HepG2 (cell line): ENCODE measurements at regions not wholly inside any gene's neighbourhood (a gene's known extent, or its start where the extent isn't known, plus 50 kb on each side); places are given as distances from the start of the nearest gene placed in this dataset.

Source experiments
- ATAC-seq: fragments of 200-7000 bp; cut with Tn5 transposase; 3 replicates; pipeline ENCODE4 v1.9.1; 2020; ENCODE audit warnings: mild to moderate bottlenecking, moderate library complexity
- BruUV-seq: library from RNA; stranded (reverse); fragments of 400-500 nt; replicated peaks from 2 replicates; lab custom pipeline; 2021; lab: Mats Ljungman, UMichigan
- CTCF ChIA-PET: fragments of 300-600 bp; formaldehyde crosslinking; extraction: SDS; loops from one replicate; lab custom pipeline; 2021; ENCODE audit warnings: low total read pairs, inconsistent platforms, low intra/inter-chr PET ratio; lab: Yijun Ruan, JAX
- POLR2A ChIA-PET: fragments of 350-600 bp; sonication (Branson Sonifier 250); formaldehyde crosslinking; loops from one replicate; lab custom pipeline; 2020; ENCODE audit warnings: antibody characterized with exemption, inconsistent platforms; lab: Yijun Ruan, JAX
- DNase-seq: peaks from one replicate; pipeline ENCODE4 v3.0.0-alpha.2; 2015; ENCODE audit warnings: low spot score
- FAIRE-seq: peaks from 3 replicates; lab custom pipeline; 2011; peaks lifted over from hg19 to GRCh38; lab: Jason Lieb, UNC
- H2AFZ ChIP-seq: one replicate; pipeline ENCODE4 v1.6.1; 2011; ENCODE audit warnings: low read length, inconsistent platforms
- H3K27ac ChIP-seq: fragments of 300-600 bp; 3 replicates; pipeline ENCODE4 v1.8.0; 2011; ENCODE audit warnings: mixed run types, mild to moderate bottlenecking, mixed read lengths, low read length, inconsistent platforms; ENCODE audit not compliant: insufficient read depth; ENCODE audit errors: extremely low read length
- H3K27me3 ChIP-seq, 2 experiments: fragments of 200-600 bp in 1 of 2; 2 replicates in 1 of 2; 3 replicates in 1 of 2; pipeline versions ENCODE4 v1.6.0 to v1.8.0; 2011; ENCODE audit warnings: low read length in 2 of 2, mild to moderate bottlenecking in 2 of 2, moderate library complexity in 2 of 2, inconsistent platforms in 1 of 2; ENCODE audit not compliant: insufficient read depth in 2 of 2, control insufficient read depth in 1 of 2
- H3K36me3 ChIP-seq, 2 experiments: fragments of 200-600 bp in 1 of 2; replicated peaks in 1 of 2; 2 replicates in 1 of 2; 3 replicates in 1 of 2; pipeline versions ENCODE4 v1.5.1 to v1.8.0; 2011; ENCODE audit warnings: low read length in 2 of 2, inconsistent platforms in 1 of 2; ENCODE audit not compliant: insufficient read depth in 2 of 2, control insufficient read depth in 1 of 2
- H3K4me1 ChIP-seq: 2 replicates; pipeline ENCODE4 v1.5.1; 2012; ENCODE audit warnings: low read length, inconsistent platforms; ENCODE audit not compliant: insufficient read depth
- H3K4me2 ChIP-seq: 2 replicates; pipeline ENCODE4 v1.6.0; 2011; ENCODE audit warnings: low read depth, low read length, inconsistent platforms
- H3K4me3 ChIP-seq, 3 experiments: fragments of 200-600 bp in 1 of 3; sonication (generic), shearing (Covaris generic) in 1 of 3; replicated peaks in 1 of 3; 2 replicates each; pipeline ENCODE4 v1.5.1; 2011 to 2016; ENCODE audit warnings: low read length in 3 of 3, inconsistent platforms in 2 of 3, low read depth in 2 of 3, mild to moderate bottlenecking in 2 of 3, control low read depth in 1 of 3, mixed read lengths in 1 of 3; ENCODE audit not compliant: insufficient read depth in 1 of 3
- H3K79me2 ChIP-seq: one replicate; pipeline ENCODE4 v1.6.1; 2011; ENCODE audit warnings: low read length, inconsistent platforms; ENCODE audit not compliant: insufficient read depth
- H3K9ac ChIP-seq: 2 replicates; pipeline ENCODE4 v1.6.0; 2011; ENCODE audit warnings: mild to moderate bottlenecking, low read depth, low read length, inconsistent platforms; ENCODE audit not compliant: insufficient read depth
- H3K9me3 ChIP-seq: 2 replicates; pipeline ENCODE4 v1.5.1; 2012; ENCODE audit warnings: mild to moderate bottlenecking, low read length
- H4K20me1 ChIP-seq: 2 replicates; pipeline ENCODE4 v1.6.0; 2011; ENCODE audit warnings: inconsistent platforms, mild to moderate bottlenecking, low read length, moderate library complexity; ENCODE audit not compliant: insufficient read depth
- MAFF ChIP-seq: IDR thresholded peaks from 2 replicates; pipeline ENCODE4 v1.6.1; 2011; ENCODE audit warnings: low read depth, low read length, improper control_type of control experiment
- MAFK ChIP-seq, 2 experiments: IDR thresholded peaks in 1 of 2; conservative IDR thresholded peaks in 1 of 2; 2 replicates each; pipeline ENCODE4 v1.6.1; 2011; ENCODE audit warnings: improper control_type of control experiment in 2 of 2, low read length in 2 of 2
- ZBTB3 ChIP-seq: sonication (generic); formaldehyde crosslinking; IDR thresholded peaks from 2 replicates; pipeline ENCODE4 v1.4.0; 2020; ENCODE audit warnings: low read depth, mild to moderate bottlenecking, moderate library complexity, missing genetic modification reagents, borderline replicate concordance
- ZFP82 ChIP-seq: sonication (generic); formaldehyde crosslinking; IDR thresholded peaks from 2 replicates; pipeline ENCODE4 v1.5.1; 2020; ENCODE audit warnings: mild to moderate bottlenecking, missing genetic modification reagents, borderline replicate concordance
- ZNF720 ChIP-seq: sonication (generic); formaldehyde crosslinking; IDR thresholded peaks from 2 replicates; pipeline ENCODE4 v1.4.0; 2020; ENCODE audit warnings: missing genetic modification reagents
- ZNF792 ChIP-seq: IDR thresholded peaks from 2 replicates; pipeline ENCODE4 v1.6.1; 2016
- WGBS: methylation state at CpG from one replicate; pipeline ENCODE4 v1.1.6; 2017; ENCODE audit warnings: low lambda C conversion rate; 5-methylcytosine and 5-hydroxymethylcytosine counted together
- in situ Hi-C: cut with HindIII; loops from 2 replicates; pipeline ENCODE4 v1.10.0; 2017; ENCODE audit warnings: low pct_unique_long_range_greater_than_20kb; ENCODE audit not compliant: extremely low pct_ligation_motif_present
- intact Hi-C: fragments of 100-400 bp; cut with micrococcal nuclease; formaldehyde crosslinking; loops from one replicate; pipeline ENCODE4 v1.10.0; 2022; ENCODE audit not compliant: unreplicated experiment
- TF ChIP-seq, protein P1 (sequence below): IDR thresholded peaks from 2 replicates; pipeline ENCODE4 v1.6.1; 2018; ENCODE audit warnings: missing genetic modification reagents
- TF ChIP-seq, protein P2 (sequence below): sonication (generic); formaldehyde crosslinking; IDR thresholded peaks from 2 replicates; pipeline ENCODE4 v1.5.0; 2020; ENCODE audit warnings: missing genetic modification reagents

- no peaks in the 10 kb centered on the region for H3K79me2 ChIP-seq
- FAIRE-seq: no peak
Observed at GRCh38 chr12:25323581-25323982, 72.9 kb upstream of the KRAS start.

DNA sequence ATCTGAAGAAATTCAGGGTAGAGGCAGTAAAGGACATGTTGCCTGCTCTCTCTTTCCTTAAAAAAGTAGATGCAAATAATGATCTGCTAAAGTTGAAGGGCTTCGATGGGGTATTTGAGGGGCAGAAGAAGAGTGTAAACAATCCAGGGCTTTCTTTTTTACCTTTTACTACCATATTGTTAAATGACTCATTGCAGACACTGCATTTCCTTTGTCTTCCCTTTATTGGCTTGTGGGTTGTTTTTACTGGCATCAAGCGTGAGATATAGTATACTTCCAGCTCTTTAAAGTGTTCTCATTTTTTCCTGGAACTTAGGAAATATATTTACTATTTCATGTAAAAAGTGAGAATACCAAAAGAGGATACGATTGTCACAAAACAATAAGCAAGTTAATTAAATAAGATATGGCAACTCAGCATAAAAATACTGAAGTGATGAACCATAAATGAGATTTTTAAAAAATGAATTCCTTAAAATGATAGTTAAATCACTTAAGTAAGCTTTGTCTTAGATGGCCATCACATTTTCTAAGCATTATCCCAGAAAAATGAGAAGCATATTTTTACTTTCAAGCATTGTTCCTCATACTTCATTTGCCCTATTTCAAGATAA lies 72.3 kb upstream of the KRAS start:
- 14% methylated on average over 3 of the region's 3 CpGs for WGBS
- BruUV-seq: no TSS peak
- Histone ChIP-seq H3K4me1 (no peaks in the 10 kb centered on the region), H3K4me2 (no peak overlapping the region), H3K79me2 (no peaks in the 10 kb centered on the region), H2AFZ (no peak overlapping the region), H3K9ac (no peak overlapping the region), H3K9me3 (no peaks in the 10 kb centered on the region), H3K27me3 (no peaks in the 10 kb centered on the region), H3K4me3 (no peak overlapping the region), H4K20me1 (no peaks in the 10 kb centered on the region), H3K27ac (no peak overlapping the region), H3K36me3 (no peaks in the 10 kb centered on the region)
- in situ Hi-C loops: no loop called here
- no peak for ATAC-seq
- no peak for FAIRE-seq
- CTCF ChIA-PET: no interaction called here
- POLR2A ChIA-PET: no interaction called here
- no peak for DNase-seq
- intact Hi-C loops: no loop called here
- TF ChIP-seq MAFK (conservative IDR thresholded peaks at IDR 0.05 in 1 of 2, IDR thresholded peaks at IDR 0.05 in 1 of 2; ENCODE audit: low read length in 2 of 2) (peak; percentile 57 to 77; a peak in 3 of 4 replicates), MAFF (peak; percentile 53; the same call in 1 of the 2 replicates)
- TF ChIP-seq, protein P1, sequence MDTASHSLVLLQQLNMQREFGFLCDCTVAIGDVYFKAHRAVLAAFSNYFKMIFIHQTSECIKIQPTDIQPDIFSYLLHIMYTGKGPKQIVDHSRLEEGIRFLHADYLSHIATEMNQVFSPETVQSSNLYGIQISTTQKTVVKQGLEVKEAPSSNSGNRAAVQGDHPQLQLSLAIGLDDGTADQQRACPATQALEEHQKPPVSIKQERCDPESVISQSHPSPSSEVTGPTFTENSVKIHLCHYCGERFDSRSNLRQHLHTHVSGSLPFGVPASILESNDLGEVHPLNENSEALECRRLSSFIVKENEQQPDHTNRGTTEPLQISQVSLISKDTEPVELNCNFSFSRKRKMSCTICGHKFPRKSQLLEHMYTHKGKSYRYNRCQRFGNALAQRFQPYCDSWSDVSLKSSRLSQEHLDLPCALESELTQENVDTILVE (CRISPR knock-in tag): no peak

More at GRCh38 chr12:25323581-25323982, 72.9 kb upstream of the KRAS start:
- H3K9ac ChIP-seq: no peak overlapping the region
- no peaks in the 10 kb centered on the region for H4K20me1 ChIP-seq
- H2AFZ ChIP-seq: no peak overlapping the region
- no TSS peak for BruUV-seq
- no peak for ATAC-seq
- no peaks in the 10 kb centered on the region for H3K36me3 ChIP-seq
- H3K4me1 ChIP-seq: no peaks in the 10 kb centered on the region
- ChIA-PET CTCF (no interaction called here), POLR2A (no interaction called here)
- TF ChIP-seq ZNF792 (CRISPR knock-in tag): no peak
- TF ChIP-seq ZFP82 (CRISPR knock-in tag): no peak
- no peak for TF ChIP-seq ZBTB3 (CRISPR knock-in tag)
- no peak for TF ChIP-seq ZNF720
- TF ChIP-seq, protein P2, sequence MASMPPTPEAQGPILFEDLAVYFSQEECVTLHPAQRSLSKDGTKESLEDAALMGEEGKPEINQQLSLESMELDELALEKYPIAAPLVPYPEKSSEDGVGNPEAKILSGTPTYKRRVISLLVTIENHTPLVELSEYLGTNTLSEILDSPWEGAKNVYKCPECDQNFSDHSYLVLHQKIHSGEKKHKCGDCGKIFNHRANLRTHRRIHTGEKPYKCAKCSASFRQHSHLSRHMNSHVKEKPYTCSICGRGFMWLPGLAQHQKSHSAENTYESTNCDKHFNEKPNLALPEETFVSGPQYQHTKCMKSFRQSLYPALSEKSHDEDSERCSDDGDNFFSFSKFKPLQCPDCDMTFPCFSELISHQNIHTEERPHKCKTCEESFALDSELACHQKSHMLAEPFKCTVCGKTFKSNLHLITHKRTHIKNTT: no peak
- H3K4me3 ChIP-seq: no peak overlapping the region
- H3K4me2 ChIP-seq: no peak overlapping the region
- H3K9me3 ChIP-seq: no peaks in the 10 kb centered on the region
- in situ Hi-C loops (no loop called here), intact Hi-C loops (no loop called here)
- 4% methylated on average over 2 of the region's 2 CpGs for WGBS
- no peaks in the 10 kb centered on the region for H3K27me3 ChIP-seq
- no peak overlapping the region for H3K27ac ChIP-seq
- no peak for DNase-seq
